NCI-H526 treated with DMSO at 0.1 percent for 48 hours (cell line): ENCODE measurements at regions not wholly inside any gene's neighbourhood (a gene's known extent, or its start where the extent isn't known, plus 50 kb on each side); places are given as distances from the start of the nearest gene placed in this dataset.

Source experiments
- DNase-seq: peaks from one replicate; lab custom pipeline; 2025; lab: John Stamatoyannopoulos, UW

GRCh38 chr12:24557738-24558137, 391.2 kb downstream of the BCAT1 start:
- no peak for DNase-seq

GRCh38 chr12:24555730-24556129, 393.2 kb downstream of the BCAT1 start:
- no peak for DNase-seq

- DNase-seq, result no peak
Observed at GRCh38 chr12:24554612-24555295, 394.1 kb downstream of the BCAT1 start.

GRCh38 chr12:24553259-24553658, 395.6 kb downstream of the BCAT1 start:
- DNase-seq, result no peak

GRCh38 chr12:24551163-24551786, 397.6 kb downstream of the BCAT1 start:
- DNase-seq, result no peak

- no peak for DNase-seq
Observed at GRCh38 chr12:24550609-24551008, 398.3 kb downstream of the BCAT1 start.

- no peak for DNase-seq
Observed at GRCh38 chr12:24546661-24547060, 402.2 kb downstream of the BCAT1 start.

- DNase-seq, result no peak
Observed at GRCh38 chr12:24546084-24546483, 402.8 kb downstream of the BCAT1 start.

GRCh38 chr12:24544368-24544767, 404.5 kb downstream of the BCAT1 start:
- DNase-seq, result no peak

- DNase-seq, result no peak
Observed at GRCh38 chr12:24541193-24541871, 407.6 kb downstream of the BCAT1 start.

GRCh38 chr12:24539646-24540045, 409.3 kb downstream of the BCAT1 start:
- no peak for DNase-seq

GRCh38 chr12:24537083-24537860, 411.6 kb downstream of the BCAT1 start:
- DNase-seq, result no peak

GRCh38 chr12:24535334-24536069, 413.4 kb downstream of the BCAT1 start:
- DNase-seq, result no peak

- DNase-seq, result no peak
Observed at GRCh38 chr12:24534622-24535021, 414.3 kb downstream of the BCAT1 start.

GRCh38 chr12:24533716-24534352, 415.1 kb downstream of the BCAT1 start:
- DNase-seq, result no peak

GRCh38 chr12:24530689-24531088, 418.2 kb downstream of the BCAT1 start:
- DNase-seq, result no peak

GRCh38 chr12:24527102-24527501, 421.8 kb downstream of the BCAT1 start:
- DNase-seq, result no peak

GRCh38 chr12:24522736-24523135, 426.2 kb downstream of the BCAT1 start:
- DNase-seq, result no peak

GRCh38 chr12:24519759-24520158, 429.1 kb downstream of the BCAT1 start:
- no peak for DNase-seq

- no peak for DNase-seq
Observed at GRCh38 chr12:24517000-24517399, 431.9 kb downstream of the BCAT1 start.

GRCh38 chr12:24510581-24511125, 438.2 kb downstream of the BCAT1 start:
- no peak for DNase-seq
